GM18909 (cell line): ENCODE measurements at regions not wholly inside any gene's neighbourhood (a gene's known extent, or its start where the extent isn't known, plus 50 kb on each side); places are given as distances from the start of the nearest gene placed in this dataset.
"Not testable (repeated sequence)": the region's sequence is repeated elsewhere in the genome, so short reads cannot be mapped to it uniquely, and the experiment has no call there.

Source experiments
- ATAC-seq: cut with Tn5 transposase; IDR thresholded peaks from one replicate; pipeline ENCODE4 v1.9.1; 2021; ENCODE audit warnings: mild to moderate bottlenecking; ENCODE audit not compliant: unreplicated experiment, poor library complexity

- ATAC-seq: not testable (repeated sequence)
Measured at GRCh38 chr9:85792057-85792456, 50.3 kb upstream of the AGTPBP1 start.

GRCh38 chr9:85802978-85803695, 61.4 kb upstream of the AGTPBP1 start:
- ATAC-seq: not testable (repeated sequence)

DNA sequence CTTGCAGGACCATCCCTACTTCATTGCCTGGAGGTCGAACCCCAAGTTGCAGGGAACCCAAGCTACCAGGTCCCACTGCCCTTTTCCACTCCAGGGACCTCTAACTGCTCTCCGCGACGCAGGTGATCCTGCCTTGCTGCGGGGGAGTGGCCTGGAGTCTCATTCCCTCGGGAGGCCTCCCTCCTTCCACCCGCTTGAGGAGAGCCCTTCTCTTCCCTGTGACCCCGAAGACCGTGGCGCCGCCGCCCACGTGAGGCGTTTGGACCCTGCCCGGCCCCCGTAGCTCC, 63.0 kb upstream of the AGTPBP1 start:
- not testable (repeated sequence) for ATAC-seq

DNA sequence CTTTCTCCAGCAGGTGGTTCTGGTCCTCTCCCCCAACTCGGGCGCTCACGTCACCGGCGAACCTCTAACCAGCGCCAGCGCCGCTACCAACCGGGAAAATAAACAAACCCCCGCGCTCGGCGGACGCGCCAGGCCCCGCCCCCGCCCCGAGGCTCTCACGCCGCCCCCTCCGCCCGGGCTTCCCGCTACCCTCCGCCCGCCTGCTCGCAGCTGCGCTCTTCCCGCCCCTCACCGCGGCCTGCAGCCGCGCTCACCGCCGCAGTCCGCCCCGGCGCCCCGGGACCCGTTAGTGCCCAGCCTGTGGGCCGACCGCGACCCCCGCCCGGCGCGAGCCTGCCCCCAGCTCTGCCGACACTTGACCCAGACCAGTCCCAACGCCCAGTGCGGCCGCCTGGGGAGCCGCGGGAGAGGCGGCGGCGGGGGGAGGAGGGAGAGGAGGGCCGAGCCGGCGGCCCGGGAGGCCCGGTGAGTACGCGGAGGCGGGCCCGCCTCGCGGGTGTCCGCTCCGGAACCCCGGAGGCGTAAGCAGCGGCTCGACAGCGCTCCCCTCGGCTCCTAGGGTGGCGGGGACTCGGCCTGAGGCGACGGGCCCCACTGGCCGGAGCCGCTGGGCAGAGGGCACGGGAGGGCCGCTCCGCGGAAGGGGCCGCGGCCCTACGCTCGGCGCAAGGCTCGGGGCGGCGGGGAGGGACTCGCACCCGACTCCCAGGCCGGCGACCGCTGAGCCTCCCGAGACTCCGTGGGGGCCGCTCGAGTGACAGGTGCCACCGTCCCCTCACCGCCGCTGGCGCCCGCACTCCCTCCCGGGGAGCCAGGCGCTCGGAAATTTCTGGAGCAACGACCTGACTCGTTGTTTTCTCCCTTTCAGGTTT, 63.6 kb upstream of the AGTPBP1 start:
- peak; percentile 85 for ATAC-seq

GRCh38 chr9:85808329-85808728, 66.6 kb upstream of the AGTPBP1 start:
- not testable (repeated sequence) for ATAC-seq

DNA sequence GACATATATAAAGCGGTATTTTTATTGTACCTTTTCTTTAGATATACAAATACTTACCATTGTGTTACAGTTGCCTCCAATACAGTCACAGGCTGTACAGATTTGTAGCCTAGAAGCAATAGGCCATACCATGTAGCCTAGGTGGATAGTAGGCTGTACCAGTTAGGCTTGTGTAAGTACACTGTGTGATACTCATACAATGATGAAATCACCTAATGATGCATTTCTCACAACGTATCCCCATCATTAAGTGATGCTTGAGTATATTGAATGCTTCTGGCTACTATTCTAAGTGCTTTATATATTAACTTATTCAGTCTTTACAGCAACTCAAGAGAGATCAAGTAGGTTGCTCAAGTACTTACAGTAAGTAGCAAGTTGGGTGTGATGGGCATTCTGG, 71.6 kb upstream of the AGTPBP1 start:
- ATAC-seq: not testable (repeated sequence)

GRCh38 chr9:85814800-85815199, 73.0 kb upstream of the AGTPBP1 start:
- not testable (repeated sequence) for ATAC-seq

GRCh38 chr9:85818971-85819370, 77.2 kb upstream of the AGTPBP1 start:
- ATAC-seq: peak; percentile 59

GRCh38 chr9:85820598-85820997, 78.8 kb upstream of the AGTPBP1 start:
- ATAC-seq: not testable (repeated sequence)

DNA sequence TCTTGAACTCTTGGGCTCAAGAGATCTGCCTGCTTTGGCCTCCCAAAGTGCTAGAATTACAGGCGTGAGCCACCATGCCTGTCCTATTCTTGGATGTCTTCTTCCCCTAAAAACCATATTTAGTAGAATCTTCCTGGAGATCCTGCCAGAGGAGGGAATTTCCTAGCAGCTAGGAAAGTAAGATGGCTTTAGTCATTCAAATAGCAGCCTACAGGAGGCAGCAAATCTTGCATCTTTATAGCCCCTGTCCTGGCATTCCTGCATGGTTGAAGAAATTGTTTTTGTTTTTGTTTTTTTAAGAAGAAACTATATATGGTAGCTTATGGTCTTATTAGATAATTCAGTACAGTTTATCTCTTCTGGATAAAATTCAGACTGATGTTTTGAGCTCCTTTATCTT, 83.2 kb upstream of the AGTPBP1 start:
- not testable (repeated sequence) for ATAC-seq

- not testable (repeated sequence) for ATAC-seq
Measured at GRCh38 chr9:85834591-85834990, 92.8 kb upstream of the AGTPBP1 start.

GRCh38 chr9:85843949-85844348, 97.0 kb upstream of the NAA35 start:
- not testable (repeated sequence) for ATAC-seq

GRCh38 chr9:85847782-85848181, 93.2 kb upstream of the NAA35 start:
- not testable (repeated sequence) for ATAC-seq

- ATAC-seq: no peak
Measured at GRCh38 chr9:85858056-85858750, 82.7 kb upstream of the NAA35 start.

- ATAC-seq: no peak
Measured at GRCh38 chr9:85859765-85860164, 81.2 kb upstream of the NAA35 start.

DNA sequence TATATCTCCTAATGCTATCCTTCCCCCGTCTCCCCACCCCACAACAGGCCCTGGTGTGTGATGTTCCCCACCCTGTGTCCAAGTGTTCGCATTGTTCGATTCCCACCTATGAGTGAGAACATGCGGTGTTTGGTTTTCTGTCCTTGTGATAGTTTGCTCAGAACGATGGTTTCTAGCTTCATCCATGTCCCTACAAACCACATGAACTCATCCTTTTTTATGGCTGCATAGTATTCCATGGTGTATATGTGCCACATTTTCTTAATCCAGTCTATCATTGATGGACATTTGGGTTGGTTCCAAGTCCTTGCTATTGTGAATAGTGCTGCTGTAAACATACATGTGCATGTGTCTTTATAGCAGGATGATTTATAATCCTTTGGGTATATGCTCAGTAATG, 79.1 kb upstream of the NAA35 start:
- ATAC-seq: not testable (repeated sequence)

- ATAC-seq: no peak
Measured at GRCh38 chr9:85863875-85864274, 77.1 kb upstream of the NAA35 start.

DNA sequence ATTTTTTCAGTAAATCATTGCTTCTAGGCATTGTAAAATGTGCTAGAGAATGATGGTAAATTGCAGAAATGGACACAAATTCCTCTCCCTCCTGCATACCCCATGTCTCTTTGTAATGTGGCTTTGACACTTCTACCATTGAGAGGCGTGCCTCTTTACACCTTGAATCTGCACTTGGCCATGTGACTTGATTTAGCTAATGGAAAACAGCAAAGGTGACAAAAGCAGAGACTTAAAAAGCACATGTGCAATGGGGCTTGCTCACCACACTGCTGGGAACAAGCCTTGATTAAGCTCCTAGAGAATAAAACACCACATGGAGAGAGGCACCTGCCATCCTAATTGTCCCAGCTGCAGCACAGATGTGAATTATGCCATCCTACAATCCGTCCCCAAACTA, 69.9 kb upstream of the NAA35 start:
- no peak for ATAC-seq

- ATAC-seq: not testable (repeated sequence)
Measured at GRCh38 chr9:85871683-85872082, 69.3 kb upstream of the NAA35 start.

GRCh38 chr9:85872463-85872862, 68.5 kb upstream of the NAA35 start:
- ATAC-seq: no peak

DNA sequence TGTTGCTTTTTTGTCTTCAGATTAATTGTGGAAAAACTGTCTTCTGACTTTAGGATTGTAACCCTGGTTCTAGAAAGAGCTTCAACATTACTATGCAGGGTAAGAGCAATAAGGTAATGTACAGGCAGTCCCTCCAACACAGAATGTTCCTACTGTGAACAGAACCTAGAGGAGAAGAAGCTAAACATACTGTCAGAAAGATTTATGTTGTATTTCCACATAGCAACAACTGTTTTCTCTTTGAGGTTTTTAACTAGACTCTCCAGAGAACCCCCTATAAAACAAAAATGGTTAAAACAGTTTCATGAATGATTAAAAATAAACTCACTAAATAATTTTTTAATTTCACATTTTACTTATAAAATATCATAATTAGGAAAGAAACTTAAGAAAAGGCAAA, 64.3 kb upstream of the NAA35 start:
- ATAC-seq: no peak
